ENCODE measurements at regions not wholly inside any gene's neighbourhood (a gene's known extent, or its start where the extent isn't known, plus 50 kb on each side); places are given as distances from the start of the nearest gene placed in this dataset.

DNA sequence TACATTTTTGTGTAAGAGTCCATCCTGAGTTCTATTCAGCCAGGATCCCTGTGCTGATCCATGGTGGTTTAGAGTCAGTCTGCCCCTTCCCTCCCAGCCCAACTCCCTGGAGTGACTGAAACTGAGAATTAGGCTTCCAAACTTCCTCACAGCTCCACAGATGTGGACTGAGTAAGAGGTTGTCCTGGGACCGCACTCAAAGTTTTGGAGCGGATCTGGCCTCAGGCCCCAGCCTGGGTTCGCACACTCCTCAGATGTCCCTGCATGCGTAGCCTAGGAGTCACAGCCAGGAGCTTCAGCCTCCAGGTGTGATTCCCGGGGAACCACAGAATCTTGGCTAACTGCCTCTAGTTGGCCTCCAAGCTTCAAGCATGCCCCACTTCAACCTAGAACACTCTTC lies 218.1 kb downstream of the C7orf25 start:
- Histone ChIP-seq H2BK120ac (replicated peaks; ENCODE audit: low read depth, low read length) (no peak overlapping the region), H3K27me3 (replicated peaks in 1 of 4; ENCODE audit: control insufficient read depth in 3 of 4, extremely low read depth in 1 of 4, insufficient read depth in 3 of 4, low read length in 3 of 4) (no peaks in the 10 kb centered on the region), H3K9ac (replicated peaks in 1 of 4; ENCODE audit: extremely low read depth in 1 of 4, low read depth in 3 of 4, low read length in 3 of 4) (no peak overlapping the region), H2BK20ac (ENCODE audit: low read length) (no peak overlapping the region), H3K4me1 (replicated peaks in 1 of 4; ENCODE audit: control insufficient read depth in 3 of 4, insufficient read depth in 4 of 4, low read length in 3 of 4) (peaks cover 0 to 2% (median under 1%) of the 10 kb centered on the region in 4 experiments; a peak in 2 of 7 replicates), H3K14ac (ENCODE audit: insufficient read length) (no peak overlapping the region), H4K20me1 (replicated peaks in 1 of 2; ENCODE audit: control insufficient read depth in 1 of 2, insufficient read depth in 2 of 2, low read length in 2 of 2) (no peaks in the 10 kb centered on the region), H2BK12ac (ENCODE audit: low read depth, low read length) (no peak overlapping the region), H3K56ac (replicated peaks; ENCODE audit: insufficient read length, low read depth, low read length) (no peak overlapping the region), H4K91ac (replicated peaks; ENCODE audit: insufficient read length, low read length) (no peak overlapping the region), H3K36me3 (ENCODE audit: control insufficient read depth in 2 of 4, insufficient read depth in 4 of 4, low read length in 3 of 4) (no peaks in the 10 kb centered on the region), H2BK5ac (ENCODE audit: low read depth, low read length) (no peak overlapping the region), H3K79me1 (ENCODE audit: low read depth, low read length) (no peaks in the 10 kb centered on the region), H3K23ac (ENCODE audit: insufficient read length) (no peak overlapping the region), H4K5ac (ENCODE audit: insufficient read length, low read depth, low read length) (no peak overlapping the region), H3K27ac (ENCODE audit: low read depth, low read length) (no peak overlapping the region), H2BK15ac (ENCODE audit: low read length) (no peak overlapping the region), H3K4ac (replicated peaks; ENCODE audit: insufficient read length, low read depth, low read length) (no peak overlapping the region), H2AK5ac (ENCODE audit: low read depth, low read length) (no peak overlapping the region), H3K79me2 (ENCODE audit: control insufficient read depth in 1 of 2, insufficient read depth in 2 of 2, low read length in 2 of 2) (no peaks in the 10 kb centered on the region), H3K9me3 (ENCODE audit: insufficient read depth in 2 of 2, low read depth in 1 of 2, low read length in 1 of 2) (no peaks in the 10 kb centered on the region), H4K8ac (ENCODE audit: extremely low read depth, insufficient read depth, low read length) (no peak overlapping the region), H3K4me2 (ENCODE audit: insufficient read depth in 1 of 2, low read depth in 2 of 2, low read length in 2 of 2) (no peak overlapping the region), H3K18ac (ENCODE audit: extremely low read depth, low read length) (no peak overlapping the region), H2AFZ (ENCODE audit: low read length) (no peak overlapping the region), H3K23me2 (ENCODE audit: low read depth, low read length) (no peaks in the 10 kb centered on the region), H3K4me3 (ENCODE audit: extremely low read depth in 1 of 4, insufficient read depth in 2 of 4, low read depth in 3 of 4, low read length in 4 of 4) (no peak overlapping the region)
- DNase-seq (ENCODE audit: low read depth in 1 of 2, low spot score in 2 of 2): no peak
- FAIRE-seq: no peak
- ChIA-PET CTCF (ENCODE audit: partially characterized antibody) (interaction anchor here (1.2 to 6.1 kb wide), 11 partner anchors 9 to 762 kb away, joined by 3 to 55 read pairs (median 4); no protein-coding TSS in a partner anchor), POLR2A (ENCODE audit: partially characterized antibody) (no interaction called here)
- 100% methylated on average over 5 of the region's 5 CpGs; no CpG with 5 or more reads in 1 of the 2 experiments for WGBS, 2 experiments (ENCODE audit: extremely low coverage in 1 of 2, insufficient coverage in 1 of 2, insufficient read length in 1 of 2, insufficient replicate concordance in 2 of 2, low coverage in 1 of 2, low lambda C conversion rate in 2 of 2, missing lambda C conversion rate in 1 of 2)
- TF ChIP-seq CHD2 (IDR thresholded peaks at IDR 0.05; ENCODE audit: low read length) (no peak), JUN (IDR thresholded peaks at IDR 0.05; ENCODE audit: low read depth, low read length) (no peak), ASH2L (IDR thresholded peaks at IDR 0.05; ENCODE audit: low read length) (no peak), BRCA1 (IDR thresholded peaks at IDR 0.05; ENCODE audit: low read depth, low read length) (no peak), SAP30 (IDR thresholded peaks at IDR 0.05; ENCODE audit: insufficient read depth, insufficient replicate concordance, low read length) (no peak), SIN3A (conservative IDR thresholded peaks at IDR 0.05 in 1 of 2, IDR thresholded peaks at IDR 0.05 in 1 of 2; ENCODE audit: low read depth in 1 of 2, low read length in 2 of 2) (no peak), CREB1 (IDR thresholded peaks at IDR 0.05) (no peak), MAFK (IDR thresholded peaks at IDR 0.05; ENCODE audit: low read depth, low read length) (no peak), HDAC6 (IDR thresholded peaks at IDR 0.05; ENCODE audit: low read depth, low read length) (no peak), CTBP2 (IDR thresholded peaks at IDR 0.05; ENCODE audit: borderline replicate concordance, insufficient read depth, insufficient read length, low read length) (no peak), POLR2AphosphoS5 (IDR thresholded peaks at IDR 0.05; ENCODE audit: low read depth, low read length) (no peak), TAF1 (IDR thresholded peaks at IDR 0.05; ENCODE audit: low read depth, low read length) (no peak)
- TF ChIP-seq, protein P1, sequence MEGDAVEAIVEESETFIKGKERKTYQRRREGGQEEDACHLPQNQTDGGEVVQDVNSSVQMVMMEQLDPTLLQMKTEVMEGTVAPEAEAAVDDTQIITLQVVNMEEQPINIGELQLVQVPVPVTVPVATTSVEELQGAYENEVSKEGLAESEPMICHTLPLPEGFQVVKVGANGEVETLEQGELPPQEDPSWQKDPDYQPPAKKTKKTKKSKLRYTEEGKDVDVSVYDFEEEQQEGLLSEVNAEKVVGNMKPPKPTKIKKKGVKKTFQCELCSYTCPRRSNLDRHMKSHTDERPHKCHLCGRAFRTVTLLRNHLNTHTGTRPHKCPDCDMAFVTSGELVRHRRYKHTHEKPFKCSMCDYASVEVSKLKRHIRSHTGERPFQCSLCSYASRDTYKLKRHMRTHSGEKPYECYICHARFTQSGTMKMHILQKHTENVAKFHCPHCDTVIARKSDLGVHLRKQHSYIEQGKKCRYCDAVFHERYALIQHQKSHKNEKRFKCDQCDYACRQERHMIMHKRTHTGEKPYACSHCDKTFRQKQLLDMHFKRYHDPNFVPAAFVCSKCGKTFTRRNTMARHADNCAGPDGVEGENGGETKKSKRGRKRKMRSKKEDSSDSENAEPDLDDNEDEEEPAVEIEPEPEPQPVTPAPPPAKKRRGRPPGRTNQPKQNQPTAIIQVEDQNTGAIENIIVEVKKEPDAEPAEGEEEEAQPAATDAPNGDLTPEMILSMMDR (IDR thresholded peaks at IDR 0.05; ENCODE audit: control extremely low read depth in 1 of 3, insufficient read depth in 1 of 3, low read depth in 1 of 3, low read length in 3 of 3): no peak

All from H1 (cell line).